ENCODE measurements at regions not wholly inside any gene's neighbourhood (a gene's known extent, or its start where the extent isn't known, plus 50 kb on each side); places are given as distances from the start of the nearest gene placed in this dataset.

DNA sequence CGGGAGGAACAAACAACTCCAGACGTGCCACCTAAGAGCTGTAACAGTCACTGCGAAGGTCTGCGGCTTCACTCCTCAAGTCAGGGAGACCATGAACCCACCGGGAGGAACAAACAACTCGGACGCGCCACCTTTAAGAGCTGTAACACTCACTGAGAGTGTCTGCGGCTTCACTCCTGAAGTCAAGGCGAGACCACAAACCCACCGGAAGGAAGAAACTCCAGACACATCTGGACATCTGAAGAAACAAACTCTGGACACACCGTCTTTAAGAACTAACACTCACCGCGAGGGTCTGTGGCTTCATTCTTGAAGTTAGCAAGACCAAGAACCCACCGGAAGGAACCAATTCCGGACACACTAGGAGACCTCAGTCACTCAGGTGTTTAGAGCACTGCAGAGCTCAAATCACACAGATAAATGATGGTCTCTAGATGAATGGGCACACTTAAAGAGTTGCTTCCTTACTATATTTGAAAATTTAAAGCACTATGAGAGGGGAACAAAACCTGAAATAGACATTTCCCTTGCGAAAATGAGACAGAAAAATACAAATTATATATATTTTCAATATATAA lies 587.7 kb upstream of the ADGRL4 start:
- no peak overlapping the region for H2AK5ac ChIP-seq (ENCODE audit: low read length, severe bottlenecking)
- H3K9me3 ChIP-seq (ENCODE audit: control insufficient read depth, low read length), result no peaks in the 10 kb centered on the region
- H2AFZ ChIP-seq (ENCODE audit: low read depth, low read length), result no peak overlapping the region
- H3K23ac ChIP-seq (ENCODE audit: low read length in 2 of 2), result no peak overlapping the region
- no peak overlapping the region for H4K91ac ChIP-seq (ENCODE audit: low read length)
- 89% methylated on average over 16 of the region's 17 CpGs for WGBS
- DNase-seq, result no peak
- H2BK12ac ChIP-seq (ENCODE audit: low read length in 2 of 2), result no peak overlapping the region
- no peak overlapping the region for H4K8ac ChIP-seq (ENCODE audit: low read length)
- H3K4ac ChIP-seq (ENCODE audit: low read depth in 1 of 2, low read length in 2 of 2), result no peak overlapping the region
- H3K14ac ChIP-seq (ENCODE audit: low read length in 2 of 2), result no peak overlapping the region
- H3K27ac ChIP-seq (ENCODE audit: low read length, poor library complexity, severe bottlenecking), result no peak overlapping the region
- H2BK15ac ChIP-seq (ENCODE audit: low read depth, poor library complexity, severe bottlenecking), result no peak overlapping the region
- no peak overlapping the region for H3K4me2 ChIP-seq (ENCODE audit: low read length, poor library complexity, severe bottlenecking)
- H2BK120ac ChIP-seq (ENCODE audit: low read depth, low read length), result no peak overlapping the region
- no peaks in the 10 kb centered on the region for H3K4me1 ChIP-seq (ENCODE audit: control insufficient read depth, insufficient read depth, low read depth, low read length)
- H3K79me1 ChIP-seq (replicated peaks; ENCODE audit: low read length, poor library complexity, severe bottlenecking), result no peaks in the 10 kb centered on the region
- H3K18ac ChIP-seq (ENCODE audit: low read depth in 1 of 2, low read length in 2 of 2), result no peak overlapping the region
- no peak overlapping the region for H2BK5ac ChIP-seq (ENCODE audit: low read depth, low read length, poor library complexity, severe bottlenecking)
- H3K4me3 ChIP-seq (ENCODE audit: insufficient read depth in 1 of 2, low read depth in 1 of 2, low read length in 2 of 2), result no peak overlapping the region
- no peaks in the 10 kb centered on the region for H3K36me3 ChIP-seq (ENCODE audit: control insufficient read depth in 1 of 2, insufficient read depth in 2 of 2, low read depth in 1 of 2, low read length in 2 of 2)
- no peaks in the 10 kb centered on the region for H3K27me3 ChIP-seq (ENCODE audit: control insufficient read depth in 1 of 2, insufficient read depth in 1 of 2, low read length in 2 of 2)
- no peak overlapping the region for H3K9ac ChIP-seq (ENCODE audit: low read length)

DNA sequence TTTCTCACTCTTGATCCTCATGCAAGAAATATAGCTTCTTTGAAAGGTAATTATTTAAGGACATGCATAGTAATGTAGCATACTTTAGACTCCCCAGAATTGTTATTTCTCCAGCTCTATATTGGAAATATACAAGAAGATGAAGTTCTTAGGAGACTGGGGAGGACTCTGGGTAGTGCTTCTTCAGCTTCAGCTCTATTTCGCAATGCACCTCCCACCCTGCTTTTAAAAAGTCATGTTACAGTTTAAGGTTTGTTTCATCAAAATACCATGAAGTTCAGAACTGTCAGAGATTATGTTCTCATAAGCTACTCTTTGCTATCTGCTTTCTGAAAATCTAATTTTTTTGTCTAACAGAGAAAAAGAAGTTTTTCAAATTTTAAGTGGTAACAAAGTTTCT lies 586.2 kb upstream of the ADGRL4 start:
- Histone ChIP-seq H2BK15ac (ENCODE audit: low read depth, poor library complexity, severe bottlenecking) (no peak overlapping the region), H3K27me3 (ENCODE audit: control insufficient read depth in 1 of 2, insufficient read depth in 1 of 2, low read length in 2 of 2) (no peaks in the 10 kb centered on the region), H3K14ac (ENCODE audit: low read length in 2 of 2) (no peak overlapping the region), H3K4ac (ENCODE audit: low read depth in 1 of 2, low read length in 2 of 2) (no peak overlapping the region), H3K4me3 (ENCODE audit: insufficient read depth in 1 of 2, low read depth in 1 of 2, low read length in 2 of 2) (no peak overlapping the region), H2BK12ac (ENCODE audit: low read length in 2 of 2) (no peak overlapping the region), H3K79me1 (replicated peaks; ENCODE audit: low read length, poor library complexity, severe bottlenecking) (no peaks in the 10 kb centered on the region), H3K4me1 (ENCODE audit: control insufficient read depth, insufficient read depth, low read depth, low read length) (no peaks in the 10 kb centered on the region), H3K18ac (ENCODE audit: low read depth in 1 of 2, low read length in 2 of 2) (no peak overlapping the region), H4K8ac (ENCODE audit: low read length) (no peak overlapping the region), H4K91ac (ENCODE audit: low read length) (no peak overlapping the region), H3K27ac (ENCODE audit: low read length, poor library complexity, severe bottlenecking) (no peak overlapping the region), H3K36me3 (ENCODE audit: control insufficient read depth in 1 of 2, insufficient read depth in 2 of 2, low read depth in 1 of 2, low read length in 2 of 2) (no peaks in the 10 kb centered on the region), H3K9ac (ENCODE audit: low read length) (no peak overlapping the region), H2BK5ac (ENCODE audit: low read depth, low read length, poor library complexity, severe bottlenecking) (no peak overlapping the region), H2AFZ (ENCODE audit: low read depth, low read length) (no peak overlapping the region), H2BK120ac (ENCODE audit: low read depth, low read length) (no peak overlapping the region), H3K23ac (ENCODE audit: low read length in 2 of 2) (no peak overlapping the region), H3K4me2 (ENCODE audit: low read length, poor library complexity, severe bottlenecking) (no peak overlapping the region), H3K9me3 (ENCODE audit: control insufficient read depth, low read length) (no peaks in the 10 kb centered on the region), H2AK5ac (ENCODE audit: low read length, severe bottlenecking) (no peak overlapping the region)
- no CpG with 5 or more reads among the region's 1 CpG for WGBS
- no peak for DNase-seq

- H3K27ac ChIP-seq (ENCODE audit: low read length, poor library complexity, severe bottlenecking), result no peak overlapping the region
- no CpG with 5 or more reads among the region's 2 CpGs for WGBS
These were observed 582.2 kb upstream of the ADGRL4 start for GRCh38 chr1:79588719-79589118.

DNA sequence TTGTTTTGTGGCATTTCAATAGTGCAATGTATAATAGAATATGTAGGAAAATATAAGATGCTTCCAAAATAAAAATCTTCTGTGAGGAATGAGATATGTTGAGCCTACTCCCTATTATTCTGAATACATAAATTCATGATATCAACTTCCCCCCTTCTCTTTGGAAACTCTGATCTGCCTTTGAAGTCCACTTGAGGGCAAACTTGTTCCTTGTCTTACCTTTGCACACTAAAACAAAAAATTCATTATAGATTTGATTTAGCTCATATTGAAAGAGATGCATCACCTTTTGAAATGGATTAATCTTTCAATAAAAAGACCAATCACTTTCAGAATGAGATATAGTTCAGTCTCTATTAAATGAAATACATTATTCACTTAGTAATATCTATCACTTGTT lies 580.7 kb upstream of the ADGRL4 start:
- no peaks in the 10 kb centered on the region for H3K9me3 ChIP-seq (ENCODE audit: control insufficient read depth, low read length)
- H2AK5ac ChIP-seq (ENCODE audit: low read length, severe bottlenecking), result no peak overlapping the region
- no peaks in the 10 kb centered on the region for H3K79me1 ChIP-seq (replicated peaks; ENCODE audit: low read length, poor library complexity, severe bottlenecking)
- H3K4me2 ChIP-seq (ENCODE audit: low read length, poor library complexity, severe bottlenecking), result no peak overlapping the region
- H3K23ac ChIP-seq (ENCODE audit: low read length in 2 of 2), result no peak overlapping the region
- no peaks in the 10 kb centered on the region for H3K4me1 ChIP-seq (ENCODE audit: control insufficient read depth, insufficient read depth, low read depth, low read length)
- no peak overlapping the region for H2BK15ac ChIP-seq (ENCODE audit: low read depth, poor library complexity, severe bottlenecking)
- H3K36me3 ChIP-seq (ENCODE audit: control insufficient read depth in 1 of 2, insufficient read depth in 2 of 2, low read depth in 1 of 2, low read length in 2 of 2), result no peaks in the 10 kb centered on the region
- H3K27me3 ChIP-seq (ENCODE audit: control insufficient read depth in 1 of 2, insufficient read depth in 1 of 2, low read length in 2 of 2), result no peaks in the 10 kb centered on the region
- no peak overlapping the region for H2BK12ac ChIP-seq (ENCODE audit: low read length in 2 of 2)
- H3K27ac ChIP-seq (ENCODE audit: low read length, poor library complexity, severe bottlenecking), result no peak overlapping the region
- H3K14ac ChIP-seq (ENCODE audit: low read length in 2 of 2), result no peak overlapping the region
- H2AFZ ChIP-seq (ENCODE audit: low read depth, low read length), result no peak overlapping the region
- no peak overlapping the region for H3K9ac ChIP-seq (ENCODE audit: low read length)
- no peak overlapping the region for H4K91ac ChIP-seq (ENCODE audit: low read length)
- no peak overlapping the region for H2BK5ac ChIP-seq (ENCODE audit: low read depth, low read length, poor library complexity, severe bottlenecking)
- no peak overlapping the region for H3K4me3 ChIP-seq (ENCODE audit: insufficient read depth in 1 of 2, low read depth in 1 of 2, low read length in 2 of 2)
- H4K8ac ChIP-seq (ENCODE audit: low read length), result no peak overlapping the region
- H3K18ac ChIP-seq (ENCODE audit: low read depth in 1 of 2, low read length in 2 of 2), result no peak overlapping the region
- DNase-seq, result no peak
- H3K4ac ChIP-seq (ENCODE audit: low read depth in 1 of 2, low read length in 2 of 2), result no peak overlapping the region
- H2BK120ac ChIP-seq (ENCODE audit: low read depth, low read length), result no peak overlapping the region

More at GRCh38 chr1:79588719-79589118, 582.2 kb upstream of the ADGRL4 start:
- no peak overlapping the region for H4K91ac ChIP-seq (ENCODE audit: low read length)
- no peak overlapping the region for H2AK5ac ChIP-seq (ENCODE audit: low read length, severe bottlenecking)
- no peak overlapping the region for H2BK120ac ChIP-seq (ENCODE audit: low read depth, low read length)
- no peak overlapping the region for H3K9ac ChIP-seq (ENCODE audit: low read length)
- H2BK5ac ChIP-seq (ENCODE audit: low read depth, low read length, poor library complexity, severe bottlenecking), result no peak overlapping the region
- no peak overlapping the region for H2BK15ac ChIP-seq (ENCODE audit: low read depth, poor library complexity, severe bottlenecking)
- H4K8ac ChIP-seq (ENCODE audit: low read length), result no peak overlapping the region
- DNase-seq, result no peak
- no peaks in the 10 kb centered on the region for H3K27me3 ChIP-seq (ENCODE audit: control insufficient read depth in 1 of 2, insufficient read depth in 1 of 2, low read length in 2 of 2)
- no peak overlapping the region for H3K4me3 ChIP-seq (ENCODE audit: insufficient read depth in 1 of 2, low read depth in 1 of 2, low read length in 2 of 2)
- H3K23ac ChIP-seq (ENCODE audit: low read length in 2 of 2), result no peak overlapping the region
- no peaks in the 10 kb centered on the region for H3K4me1 ChIP-seq (ENCODE audit: control insufficient read depth, insufficient read depth, low read depth, low read length)
- no peak overlapping the region for H3K4me2 ChIP-seq (ENCODE audit: low read length, poor library complexity, severe bottlenecking)
- H3K36me3 ChIP-seq (ENCODE audit: control insufficient read depth in 1 of 2, insufficient read depth in 2 of 2, low read depth in 1 of 2, low read length in 2 of 2), result no peaks in the 10 kb centered on the region
- H3K14ac ChIP-seq (ENCODE audit: low read length in 2 of 2), result no peak overlapping the region
- no peaks in the 10 kb centered on the region for H3K79me1 ChIP-seq (replicated peaks; ENCODE audit: low read length, poor library complexity, severe bottlenecking)
- H2BK12ac ChIP-seq (ENCODE audit: low read length in 2 of 2), result no peak overlapping the region
- H2AFZ ChIP-seq (ENCODE audit: low read depth, low read length), result no peak overlapping the region
- H3K4ac ChIP-seq (ENCODE audit: low read depth in 1 of 2, low read length in 2 of 2), result no peak overlapping the region
- H3K9me3 ChIP-seq (ENCODE audit: control insufficient read depth, low read length), result no peaks in the 10 kb centered on the region
- H3K18ac ChIP-seq (ENCODE audit: low read depth in 1 of 2, low read length in 2 of 2), result no peak overlapping the region

Data from mesenchymal stem cell (in vitro differentiated cells and primary cell).